C4-2B (cell line): ENCODE measurements at regions not wholly inside any gene's neighbourhood (a gene's known extent, or its start where the extent isn't known, plus 50 kb on each side); places are given as distances from the start of the nearest gene placed in this dataset.

Experiments used
- ZFX ChIP-seq: fragments of 450-650 bp; IDR thresholded peaks from 2 replicates; pipeline ENCODE4 v1.6.1; 2017
- TF ChIP-seq, protein P1 (sequence below): fragments of 450-650 bp; conservative IDR thresholded peaks from 2 replicates; pipeline ENCODE4 v1.5.1; 2017; ENCODE audit warnings: mild to moderate bottlenecking

- TF ChIP-seq, protein P1, sequence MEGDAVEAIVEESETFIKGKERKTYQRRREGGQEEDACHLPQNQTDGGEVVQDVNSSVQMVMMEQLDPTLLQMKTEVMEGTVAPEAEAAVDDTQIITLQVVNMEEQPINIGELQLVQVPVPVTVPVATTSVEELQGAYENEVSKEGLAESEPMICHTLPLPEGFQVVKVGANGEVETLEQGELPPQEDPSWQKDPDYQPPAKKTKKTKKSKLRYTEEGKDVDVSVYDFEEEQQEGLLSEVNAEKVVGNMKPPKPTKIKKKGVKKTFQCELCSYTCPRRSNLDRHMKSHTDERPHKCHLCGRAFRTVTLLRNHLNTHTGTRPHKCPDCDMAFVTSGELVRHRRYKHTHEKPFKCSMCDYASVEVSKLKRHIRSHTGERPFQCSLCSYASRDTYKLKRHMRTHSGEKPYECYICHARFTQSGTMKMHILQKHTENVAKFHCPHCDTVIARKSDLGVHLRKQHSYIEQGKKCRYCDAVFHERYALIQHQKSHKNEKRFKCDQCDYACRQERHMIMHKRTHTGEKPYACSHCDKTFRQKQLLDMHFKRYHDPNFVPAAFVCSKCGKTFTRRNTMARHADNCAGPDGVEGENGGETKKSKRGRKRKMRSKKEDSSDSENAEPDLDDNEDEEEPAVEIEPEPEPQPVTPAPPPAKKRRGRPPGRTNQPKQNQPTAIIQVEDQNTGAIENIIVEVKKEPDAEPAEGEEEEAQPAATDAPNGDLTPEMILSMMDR, result no peak
- TF ChIP-seq ZFX, result no peak
Measured at GRCh38 chr18:77401173-77401572, 151.5 kb downstream of the GALR1 start.
